NCI-H2227 (cell line): ENCODE measurements at regions not wholly inside any gene's neighbourhood (a gene's known extent, or its start where the extent isn't known, plus 50 kb on each side); places are given as distances from the start of the nearest gene placed in this dataset.

Experiments
- DNase-seq: peaks from one replicate; lab custom pipeline; 2025; ENCODE audit not compliant: unreplicated experiment; lab: John Stamatoyannopoulos, UW

GRCh38 chr1:106780066-106780465 lies 276.4 kb upstream of the PRMT6 start:
- no peak for DNase-seq

GRCh38 chr1:106780806-106781569 lies 275.5 kb upstream of the PRMT6 start:
- DNase-seq = no peak

GRCh38 chr1:106785176-106785575 lies 271.3 kb upstream of the PRMT6 start:
- no peak for DNase-seq

GRCh38 chr1:106787520-106787919 lies 269.0 kb upstream of the PRMT6 start:
- no peak for DNase-seq

- DNase-seq = no peak
These were observed 266.8 kb upstream of the PRMT6 start for GRCh38 chr1:106789686-106790085.

- no peak for DNase-seq
These were observed 265.4 kb upstream of the PRMT6 start for GRCh38 chr1:106791041-106791440.

- no peak for DNase-seq
These were observed 262.8 kb upstream of the PRMT6 start for GRCh38 chr1:106793651-106794050.

- DNase-seq = no peak
These were observed 257.5 kb upstream of the PRMT6 start for GRCh38 chr1:106798991-106799390.

GRCh38 chr1:106802181-106802580 lies 254.3 kb upstream of the PRMT6 start:
- DNase-seq = no peak

GRCh38 chr1:106814418-106814817 lies 242.1 kb upstream of the PRMT6 start:
- DNase-seq = no peak

- no peak for DNase-seq
These were observed 238.9 kb upstream of the PRMT6 start for GRCh38 chr1:106817575-106817974.

GRCh38 chr1:106831511-106831910 lies 225.0 kb upstream of the PRMT6 start:
- no peak for DNase-seq

GRCh38 chr1:106836708-106837107 lies 219.8 kb upstream of the PRMT6 start:
- no peak for DNase-seq

GRCh38 chr1:106843518-106843917 lies 213.0 kb upstream of the PRMT6 start:
- DNase-seq = no peak

- DNase-seq = no peak
These were observed 209.8 kb upstream of the PRMT6 start for GRCh38 chr1:106846656-106847055.

- no peak for DNase-seq
These were observed 195.4 kb upstream of the PRMT6 start for GRCh38 chr1:106861110-106861509.

- no peak for DNase-seq
These were observed 187.6 kb upstream of the PRMT6 start for GRCh38 chr1:106868828-106869227.

- no peak for DNase-seq
These were observed 180.9 kb upstream of the PRMT6 start for GRCh38 chr1:106875622-106876021.

GRCh38 chr1:106876384-106876783 lies 180.1 kb upstream of the PRMT6 start:
- no peak for DNase-seq

- no peak for DNase-seq
These were observed 176.9 kb upstream of the PRMT6 start for GRCh38 chr1:106879538-106879937.

GRCh38 chr1:106880226-106880625 lies 176.2 kb upstream of the PRMT6 start:
- no peak for DNase-seq

- DNase-seq = no peak
These were observed 173.3 kb upstream of the PRMT6 start for GRCh38 chr1:106883208-106883607.

- no peak for DNase-seq
These were observed 167.4 kb upstream of the PRMT6 start for GRCh38 chr1:106889059-106889458.
